GM18511 (cell line): ENCODE measurements at regions not wholly inside any gene's neighbourhood (a gene's known extent, or its start where the extent isn't known, plus 50 kb on each side); places are given as distances from the start of the nearest gene placed in this dataset.
"Not testable (repeated sequence)": the region's sequence is repeated elsewhere in the genome, so short reads cannot be mapped to it uniquely, and the experiment has no call there.

Experiments used
- ATAC-seq: cut with Tn5 transposase; IDR thresholded peaks from one replicate; pipeline ENCODE4 v1.9.1; 2021; ENCODE audit warnings: mild to moderate bottlenecking, moderate library complexity; ENCODE audit not compliant: unreplicated experiment

GRCh38 chr7:156397249-156397648, 243.3 kb upstream of the RNF32 start:
- no peak for ATAC-seq

GRCh38 chr7:156389116-156389692, 251.4 kb upstream of the RNF32 start:
- ATAC-seq, result no peak

GRCh38 chr7:156386097-156386496, 254.5 kb upstream of the RNF32 start:
- ATAC-seq, result no peak

GRCh38 chr7:156384706-156385105, 255.9 kb upstream of the RNF32 start:
- no peak for ATAC-seq

- ATAC-seq, result no peak
Observed at GRCh38 chr7:156383526-156383925, 257.0 kb upstream of the RNF32 start.

GRCh38 chr7:156380261-156380660, 260.3 kb upstream of the RNF32 start:
- ATAC-seq, result no peak

- no peak for ATAC-seq
Observed at GRCh38 chr7:156379324-156380070, 261.1 kb upstream of the RNF32 start.

GRCh38 chr7:156378806-156379205, 261.8 kb upstream of the RNF32 start:
- ATAC-seq, result no peak

- no peak for ATAC-seq
Observed at GRCh38 chr7:156376317-156376716, 264.3 kb upstream of the RNF32 start.

GRCh38 chr7:156374335-156374734, 266.2 kb upstream of the RNF32 start:
- ATAC-seq, result no peak

GRCh38 chr7:156369929-156370328, 270.6 kb upstream of the RNF32 start:
- ATAC-seq, result not testable (repeated sequence)

GRCh38 chr7:156368053-156368843, 272.3 kb upstream of the RNF32 start:
- ATAC-seq, result no peak

GRCh38 chr7:156363751-156364150, 276.8 kb upstream of the RNF32 start:
- ATAC-seq, result no peak

- no peak for ATAC-seq
Observed at GRCh38 chr7:156360835-156361234, 279.7 kb upstream of the RNF32 start.

GRCh38 chr7:156356551-156356950, 284.0 kb upstream of the RNF32 start:
- ATAC-seq, result no peak

- ATAC-seq, result no peak
Observed at GRCh38 chr7:156353352-156353751, 287.2 kb upstream of the RNF32 start.

- ATAC-seq, result not testable (repeated sequence)
Observed at GRCh38 chr7:156347703-156348248, 292.8 kb upstream of the RNF32 start.

GRCh38 chr7:156347132-156347531, 293.4 kb upstream of the RNF32 start:
- no peak for ATAC-seq

GRCh38 chr7:156344595-156344994, 296.0 kb upstream of the RNF32 start:
- no peak for ATAC-seq

GRCh38 chr7:156334636-156335035, 305.9 kb upstream of the RNF32 start:
- ATAC-seq, result no peak

- no peak for ATAC-seq
Observed at GRCh38 chr7:156327916-156328315, 312.7 kb upstream of the RNF32 start.

GRCh38 chr7:156327474-156327873, 313.1 kb upstream of the RNF32 start:
- ATAC-seq, result no peak
